Tibial nerve (tissue), 3 donors: ENCODE measurements at regions not wholly inside any gene's neighbourhood (a gene's known extent, or its start where the extent isn't known, plus 50 kb on each side); places are given as distances from the start of the nearest gene placed in this dataset.

Experiments
- POLR2A ChIP-seq, 2 donors: fragments of 450-650 bp; IDR thresholded peaks; one replicate each; pipeline ENCODE4 v1.6.1; 2017; ENCODE audit warnings: antibody characterized with exemption in 2 of 2, mild to moderate bottlenecking in 2 of 2, moderate library complexity in 2 of 2
- TF ChIP-seq, protein P1 (sequence below), 5 experiments: fragments of 200-600 bp in 3 of 5; fragments of 450-650 bp in 2 of 5; sonication (generic) in 3 of 5; IDR thresholded peaks; one replicate each; pipeline ENCODE4 v1.5.1; 2016 to 2019; ENCODE audit warnings: antibody characterized with exemption in 5 of 5, mild to moderate bottlenecking in 3 of 5, moderate library complexity in 2 of 5

DNA sequence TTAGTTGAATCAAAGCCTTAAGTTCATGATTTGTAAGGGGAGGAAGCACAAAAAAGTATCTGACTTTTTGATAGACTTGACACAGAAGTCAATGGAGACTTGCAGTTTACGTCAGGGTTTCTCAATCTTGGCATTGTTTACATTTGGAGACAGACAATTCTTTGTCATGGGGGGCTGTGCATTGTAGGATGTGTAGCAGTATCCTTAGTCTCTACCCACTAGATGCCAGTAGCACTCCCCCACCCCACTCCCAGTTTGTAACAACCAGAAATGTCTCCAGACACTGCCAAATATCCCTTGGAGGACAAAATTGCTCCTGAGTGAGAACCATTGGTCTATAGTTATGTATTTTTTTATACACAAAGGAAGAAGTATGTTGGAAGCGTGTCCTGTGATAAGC is 434.1 kb downstream of the RFPL4B start:
- TF ChIP-seq, protein P1, sequence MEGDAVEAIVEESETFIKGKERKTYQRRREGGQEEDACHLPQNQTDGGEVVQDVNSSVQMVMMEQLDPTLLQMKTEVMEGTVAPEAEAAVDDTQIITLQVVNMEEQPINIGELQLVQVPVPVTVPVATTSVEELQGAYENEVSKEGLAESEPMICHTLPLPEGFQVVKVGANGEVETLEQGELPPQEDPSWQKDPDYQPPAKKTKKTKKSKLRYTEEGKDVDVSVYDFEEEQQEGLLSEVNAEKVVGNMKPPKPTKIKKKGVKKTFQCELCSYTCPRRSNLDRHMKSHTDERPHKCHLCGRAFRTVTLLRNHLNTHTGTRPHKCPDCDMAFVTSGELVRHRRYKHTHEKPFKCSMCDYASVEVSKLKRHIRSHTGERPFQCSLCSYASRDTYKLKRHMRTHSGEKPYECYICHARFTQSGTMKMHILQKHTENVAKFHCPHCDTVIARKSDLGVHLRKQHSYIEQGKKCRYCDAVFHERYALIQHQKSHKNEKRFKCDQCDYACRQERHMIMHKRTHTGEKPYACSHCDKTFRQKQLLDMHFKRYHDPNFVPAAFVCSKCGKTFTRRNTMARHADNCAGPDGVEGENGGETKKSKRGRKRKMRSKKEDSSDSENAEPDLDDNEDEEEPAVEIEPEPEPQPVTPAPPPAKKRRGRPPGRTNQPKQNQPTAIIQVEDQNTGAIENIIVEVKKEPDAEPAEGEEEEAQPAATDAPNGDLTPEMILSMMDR (IDR thresholded peaks at IDR 0.05), result no peak
- no peak for TF ChIP-seq POLR2A (IDR thresholded peaks at IDR 0.05)
